AG20443 (cell line): ENCODE measurements at regions not wholly inside any gene's neighbourhood (a gene's known extent, or its start where the extent isn't known, plus 50 kb on each side); places are given as distances from the start of the nearest gene placed in this dataset.

Experiments
- DNase-seq: peaks from one replicate; pipeline ENCODE4 v3.0.0; 2012; ENCODE audit warnings: low spot score, mixed read lengths

GRCh38 chr21:35223480-35224156, 174.5 kb upstream of the RUNX1 start:
- no peak for DNase-seq

GRCh38 chr21:35222541-35222941, 173.4 kb upstream of the RUNX1 start:
- DNase-seq = no peak

GRCh38 chr21:35222021-35222420, 172.9 kb upstream of the RUNX1 start:
- no peak for DNase-seq

- peak; percentile 13 for DNase-seq
Observed at GRCh38 chr21:35220301-35220700, 171.2 kb upstream of the RUNX1 start.

GRCh38 chr21:35219719-35220118, 170.6 kb upstream of the RUNX1 start:
- DNase-seq = no peak

- no peak for DNase-seq
Observed at GRCh38 chr21:35219291-35219690, 170.2 kb upstream of the RUNX1 start.

- DNase-seq = peak; percentile 75
Observed at GRCh38 chr21:35217504-35218060, 168.5 kb upstream of the RUNX1 start.

GRCh38 chr21:35216996-35217395, 167.9 kb upstream of the RUNX1 start:
- no peak for DNase-seq

GRCh38 chr21:35215870-35216269, 166.8 kb upstream of the RUNX1 start:
- no peak for DNase-seq

- DNase-seq = no peak
Observed at GRCh38 chr21:35212393-35213127, 163.5 kb upstream of the RUNX1 start.

- no peak for DNase-seq
Observed at GRCh38 chr21:35211782-35212181, 162.7 kb upstream of the RUNX1 start.

- no peak for DNase-seq
Observed at GRCh38 chr21:35210093-35210492, 161.0 kb upstream of the RUNX1 start.

- peak; percentile 15 for DNase-seq
Observed at GRCh38 chr21:35208810-35209517, 159.9 kb upstream of the RUNX1 start.

GRCh38 chr21:35208104-35208503, 159.0 kb upstream of the RUNX1 start:
- no peak for DNase-seq

- peak; percentile 20 for DNase-seq
Observed at GRCh38 chr21:35207322-35207721, 158.2 kb upstream of the RUNX1 start.

- no peak for DNase-seq
Observed at GRCh38 chr21:35206141-35207125, 157.3 kb upstream of the RUNX1 start.

- DNase-seq = peak; percentile 80
Observed at GRCh38 chr21:35204850-35205541, 155.9 kb upstream of the RUNX1 start.

GRCh38 chr21:35204125-35204524, 155.0 kb upstream of the RUNX1 start:
- DNase-seq = no peak

- peak; percentile 21 for DNase-seq
Observed at GRCh38 chr21:35203093-35203977, 154.2 kb upstream of the RUNX1 start.

GRCh38 chr21:35202431-35202830, 153.3 kb upstream of the RUNX1 start:
- DNase-seq = no peak
